Kidney (tissue), 13 donors: ENCODE measurements at regions not wholly inside any gene's neighbourhood (a gene's known extent, or its start where the extent isn't known, plus 50 kb on each side); places are given as distances from the start of the nearest gene placed in this dataset.
A peak's percentile ranks its signal among the peaks of the same experiment; 100 is the strongest.

Experiments used
- DNase-seq, 5 donors: peaks; one replicate each; pipeline ENCODE4 v3.0.0-alpha.2; 2013 to 2020
- FAIRE-seq: peaks from 2 replicates; lab custom pipeline; 2012; peaks lifted over from hg19 to GRCh38; lab: Jason Lieb, UNC
- H3K27ac ChIP-seq, 2 donors: one replicate each; pipeline ENCODE4 v1.7.0; 2013; ENCODE audit warnings: low read depth in 2 of 2, low read length in 2 of 2, inconsistent platforms in 1 of 2
- H3K27me3 ChIP-seq: one replicate; pipeline ENCODE4 v1.7.1; 2013; ENCODE audit warnings: low read length, inconsistent platforms; ENCODE audit not compliant: control insufficient read depth, insufficient read depth
- H3K36me3 ChIP-seq, 3 donors: one replicate each; pipeline versions ENCODE4 v1.7.0 to v1.7.1; 2013; ENCODE audit warnings: low read length in 3 of 3, control low read depth in 1 of 3, inconsistent platforms in 1 of 3; ENCODE audit not compliant: insufficient read depth in 3 of 3, control insufficient read depth in 2 of 3
- H3K4me1 ChIP-seq, 3 donors: one replicate each; pipeline versions ENCODE4 v1.7.0 to v1.7.1; 2013; ENCODE audit warnings: low read length in 3 of 3, inconsistent platforms in 1 of 3, low read depth in 1 of 3; ENCODE audit not compliant: control insufficient read depth in 2 of 3, insufficient read depth in 2 of 3
- H3K4me3 ChIP-seq, 3 donors: one replicate each; pipeline versions ENCODE4 v1.7.0 to v1.8.1; 2013; ENCODE audit warnings: low read length in 3 of 3, control low read depth in 1 of 3, inconsistent platforms in 1 of 3
- H3K9ac ChIP-seq, 3 donors: one replicate each; pipeline versions ENCODE4 v1.7.0 to v1.7.1; 2013; ENCODE audit warnings: low read length in 3 of 3, control low read depth in 1 of 3, inconsistent platforms in 1 of 3
- H3K9me3 ChIP-seq, 3 donors: one replicate each; pipeline versions ENCODE4 v1.7.0 to v1.7.1; 2013; ENCODE audit warnings: low read length in 3 of 3, control low read depth in 1 of 3, inconsistent platforms in 1 of 3; ENCODE audit not compliant: control insufficient read depth in 2 of 3, insufficient read depth in 1 of 3
- intact Hi-C: fragments of 100-400 bp; cut with DNase I; formaldehyde crosslinking; loops from one replicate; pipeline ENCODE4 v1.11.1; 2022
- TF ChIP-seq, protein P1 (sequence below): IDR thresholded peaks from 3 replicates; pipeline ENCODE4 v1.5.1; 2012; ENCODE audit warnings: mild to moderate bottlenecking, moderate library complexity, borderline replicate concordance; ENCODE audit not compliant: insufficient read depth; ENCODE audit errors: extremely low read depth
- donor health status: control.
- donor health status: control.
- donor health status: control.
- donor health status: control.
- donor health status: control.
- donor health status: DM: yes; HTN: yes; CAD: no.
- donor health status: Normal renal cell carcinoma (clear cell type).

DNA sequence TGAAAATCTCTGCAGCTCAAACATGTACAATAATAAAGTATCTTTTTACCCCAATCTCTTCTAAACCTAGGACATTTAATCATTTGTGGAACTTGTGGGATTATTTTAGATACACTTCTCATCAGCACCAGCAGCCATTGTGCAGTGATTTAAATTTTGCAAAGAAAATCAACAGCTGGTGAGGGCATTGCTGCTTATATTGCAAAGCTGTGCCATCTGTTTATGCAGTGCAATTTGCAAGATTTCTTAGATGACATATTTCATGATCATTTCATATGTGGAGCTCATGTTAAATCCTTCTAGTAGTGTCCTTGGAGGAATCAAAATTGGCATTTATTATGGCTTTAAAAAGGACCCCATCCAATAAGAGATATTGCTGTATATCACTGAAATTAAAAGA is 320.7 kb downstream of the BTG1 start:
- Histone ChIP-seq H3K27me3 (no peaks in the 10 kb centered on the region), H3K36me3 (no peaks in the 10 kb centered on the region), H3K9ac (no peak overlapping the region), H3K4me1 (peaks cover 0 to 2% (median 0%) of the 10 kb centered on the region in 3 donors), H3K4me3 (no peak overlapping the region), H3K27ac (no peak overlapping the region), H3K9me3 (peaks cover 0 to 4% (median 0%) of the 10 kb centered on the region in 3 donors)
- intact Hi-C loops, result no loop called here
- no peak for FAIRE-seq
- TF ChIP-seq, protein P1, sequence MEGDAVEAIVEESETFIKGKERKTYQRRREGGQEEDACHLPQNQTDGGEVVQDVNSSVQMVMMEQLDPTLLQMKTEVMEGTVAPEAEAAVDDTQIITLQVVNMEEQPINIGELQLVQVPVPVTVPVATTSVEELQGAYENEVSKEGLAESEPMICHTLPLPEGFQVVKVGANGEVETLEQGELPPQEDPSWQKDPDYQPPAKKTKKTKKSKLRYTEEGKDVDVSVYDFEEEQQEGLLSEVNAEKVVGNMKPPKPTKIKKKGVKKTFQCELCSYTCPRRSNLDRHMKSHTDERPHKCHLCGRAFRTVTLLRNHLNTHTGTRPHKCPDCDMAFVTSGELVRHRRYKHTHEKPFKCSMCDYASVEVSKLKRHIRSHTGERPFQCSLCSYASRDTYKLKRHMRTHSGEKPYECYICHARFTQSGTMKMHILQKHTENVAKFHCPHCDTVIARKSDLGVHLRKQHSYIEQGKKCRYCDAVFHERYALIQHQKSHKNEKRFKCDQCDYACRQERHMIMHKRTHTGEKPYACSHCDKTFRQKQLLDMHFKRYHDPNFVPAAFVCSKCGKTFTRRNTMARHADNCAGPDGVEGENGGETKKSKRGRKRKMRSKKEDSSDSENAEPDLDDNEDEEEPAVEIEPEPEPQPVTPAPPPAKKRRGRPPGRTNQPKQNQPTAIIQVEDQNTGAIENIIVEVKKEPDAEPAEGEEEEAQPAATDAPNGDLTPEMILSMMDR, result no peak
- no peak for DNase-seq

DNA sequence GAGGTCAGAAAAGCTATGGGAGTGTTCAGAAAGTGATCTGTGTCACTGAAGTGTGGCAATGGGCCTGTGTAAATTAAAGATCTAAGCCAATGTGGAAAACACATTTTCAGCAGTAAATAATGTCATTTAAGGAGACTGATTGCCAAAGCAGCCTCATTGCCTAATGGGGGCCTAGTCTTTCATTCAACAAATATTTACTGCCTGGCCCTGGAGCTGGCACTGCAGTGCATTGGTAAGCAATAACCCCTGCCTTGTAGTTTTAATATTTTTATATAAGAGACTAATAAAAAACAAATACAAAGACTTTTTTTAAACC is 326.6 kb downstream of the BTG1 start:
- Histone ChIP-seq H3K36me3 (no peaks in the 10 kb centered on the region), H3K4me3 (no peak overlapping the region), H3K9me3 (peaks cover 0 to 4% (median 0%) of the 10 kb centered on the region in 3 donors), H3K9ac (no peak overlapping the region), H3K4me1 (peaks cover 0 to 7% (median 5%) of the 10 kb centered on the region in 3 donors), H3K27me3 (no peaks in the 10 kb centered on the region), H3K27ac (no peak overlapping the region)
- TF ChIP-seq, protein P1, result no peak
- FAIRE-seq (no peak), DNase-seq (peak in 2 of 5 donors; percentile 51 to 63)
- intact Hi-C loops, result no loop called here

DNA sequence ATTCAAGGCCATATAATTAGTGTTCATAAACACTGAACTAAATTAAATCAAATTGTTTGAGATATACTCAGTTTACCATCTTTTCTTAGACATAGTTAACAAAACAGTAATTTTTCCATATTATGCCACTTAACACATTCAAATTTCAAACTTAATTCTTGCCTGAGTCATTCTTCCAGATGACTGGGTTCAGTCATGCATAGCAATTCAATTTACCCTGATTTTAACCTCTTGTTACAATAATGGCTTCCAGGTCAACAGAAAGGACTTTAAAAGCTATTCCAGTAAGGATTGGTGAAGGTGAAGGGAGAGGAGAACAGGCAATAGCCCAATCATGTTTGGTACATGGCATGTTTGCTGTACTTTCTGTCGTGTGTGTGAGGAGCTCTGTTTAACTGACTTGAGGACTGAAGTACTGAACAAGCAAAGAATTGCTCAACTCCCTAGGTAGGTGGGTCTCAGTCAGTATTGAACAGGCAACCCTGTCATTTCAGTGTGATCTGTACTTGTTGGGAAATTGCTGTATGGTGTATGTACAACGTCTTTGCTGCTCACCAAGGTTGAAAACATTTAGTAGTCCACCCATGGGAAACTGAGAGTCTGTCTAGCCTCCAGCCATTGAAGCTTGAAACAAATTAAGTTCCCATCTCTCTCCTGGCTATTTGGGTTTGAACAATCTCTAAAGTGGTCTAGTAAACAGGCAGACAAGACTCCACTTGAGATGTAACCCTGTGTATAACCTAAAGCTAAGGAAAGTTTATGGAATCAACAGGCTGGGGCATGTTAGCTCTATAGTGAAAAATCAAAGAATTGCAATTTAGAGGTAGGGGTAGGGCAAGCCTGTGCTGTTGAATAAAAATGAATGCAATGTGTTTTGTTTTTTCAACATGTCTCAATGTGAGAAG is 327.2 kb downstream of the BTG1 start:
- Histone ChIP-seq H3K4me1 (peaks cover 0 to 7% (median 5%) of the 10 kb centered on the region in 3 donors), H3K9ac (peak overlapping the region in 1 of 3 donors; percentile 21), H3K27me3 (no peaks in the 10 kb centered on the region), H3K36me3 (no peaks in the 10 kb centered on the region), H3K4me3 (no peak overlapping the region), H3K27ac (peak overlapping the region; percentile 34 to 40), H3K9me3 (peaks cover 0 to 4% (median 0%) of the 10 kb centered on the region in 3 donors)
- peak; percentile 60 for FAIRE-seq
- intact Hi-C loops, result no loop called here
- TF ChIP-seq, protein P1, result no peak
- peak in 2 of 5 donors; percentile 26 to 32 for DNase-seq
